GM19463 (cell line): ENCODE measurements at regions not wholly inside any gene's neighbourhood (a gene's known extent, or its start where the extent isn't known, plus 50 kb on each side); places are given as distances from the start of the nearest gene placed in this dataset.
"Not testable (repeated sequence)": the region's sequence is repeated elsewhere in the genome, so short reads cannot be mapped to it uniquely, and the experiment has no call there.

Experiments
- ATAC-seq: cut with Tn5 transposase; IDR thresholded peaks from one replicate; pipeline ENCODE4 v1.9.1; 2021; ENCODE audit warnings: mild to moderate bottlenecking, moderate library complexity; ENCODE audit not compliant: unreplicated experiment

GRCh38 chr12:9450127-9450567 is 157.6 kb downstream of the KLRB1 start:
- not testable (repeated sequence) for ATAC-seq

- not testable (repeated sequence) for ATAC-seq
These were observed 158.0 kb downstream of the KLRB1 start for GRCh38 chr12:9449657-9450126.

- no peak for ATAC-seq
These were observed 158.5 kb downstream of the KLRB1 start for GRCh38 chr12:9449181-9449580.

DNA sequence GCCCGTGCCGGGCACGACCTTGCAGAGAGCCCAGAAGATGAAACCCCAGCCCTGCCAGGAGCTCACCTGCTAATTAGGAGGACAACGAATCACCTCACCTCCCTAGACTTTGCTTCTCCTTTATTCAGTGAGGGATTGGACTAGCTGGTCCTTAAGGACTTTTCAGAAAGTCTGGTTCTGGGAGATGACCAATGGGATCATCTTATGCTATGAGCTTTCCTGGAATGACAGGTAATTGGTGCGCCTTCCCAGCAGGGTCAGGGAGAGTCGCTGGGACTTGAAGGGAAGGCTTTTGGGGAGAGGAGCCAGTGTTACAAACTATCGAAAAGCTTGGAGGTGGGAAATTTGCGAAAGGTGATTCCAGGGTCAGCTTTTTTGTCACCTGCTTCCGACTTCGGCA is 159.1 kb downstream of the KLRB1 start:
- not testable (repeated sequence) for ATAC-seq

DNA sequence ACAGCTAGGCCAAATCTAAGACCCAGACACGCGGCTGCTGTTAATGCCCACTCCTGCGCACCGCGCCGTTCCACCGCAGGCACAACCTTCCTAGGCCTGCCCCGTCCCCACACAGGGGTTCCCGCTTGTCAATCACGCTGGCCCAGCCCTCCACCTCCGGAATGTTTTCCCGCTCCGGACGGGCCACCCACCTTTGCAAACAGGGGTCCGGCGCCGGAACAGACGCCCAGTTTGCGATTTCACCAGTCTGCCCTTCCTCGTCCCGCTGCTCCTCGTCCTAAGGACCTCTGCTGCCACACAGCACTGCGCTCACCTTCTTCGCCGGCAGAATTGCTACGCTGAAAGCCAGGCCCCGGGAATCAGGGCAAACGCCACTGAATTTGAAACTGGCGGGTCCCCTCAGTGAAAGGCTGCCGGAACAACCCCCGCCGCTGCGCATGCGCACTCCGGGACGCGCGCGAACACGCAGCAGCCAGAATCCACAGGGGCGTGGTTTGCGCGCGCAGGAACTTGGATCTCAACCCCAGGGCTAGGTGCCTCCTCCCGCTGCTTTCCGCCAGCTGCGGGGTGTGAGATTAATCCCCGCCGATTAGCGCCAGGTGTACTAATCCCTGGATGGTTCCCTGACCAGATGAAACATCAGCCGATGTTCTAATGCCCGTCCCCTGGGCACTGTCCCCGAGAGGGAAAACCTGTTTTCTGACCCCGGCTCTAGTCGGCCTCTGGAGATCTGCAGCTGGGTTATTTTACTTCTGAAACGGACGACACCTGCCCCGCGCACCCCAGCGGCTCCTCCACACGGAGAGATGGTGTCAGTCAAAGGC is 159.7 kb downstream of the KLRB1 start:
- peak; percentile 69 for ATAC-seq

- peak; percentile 16 for ATAC-seq
These were observed 160.6 kb downstream of the KLRB1 start for GRCh38 chr12:9446883-9447761.

GRCh38 chr12:9440428-9440827 is 167.3 kb downstream of the KLRB1 start:
- not testable (repeated sequence) for ATAC-seq

- ATAC-seq, result not testable (repeated sequence)
These were observed 172.0 kb downstream of the KLRB1 start for GRCh38 chr12:9435682-9436081.

DNA sequence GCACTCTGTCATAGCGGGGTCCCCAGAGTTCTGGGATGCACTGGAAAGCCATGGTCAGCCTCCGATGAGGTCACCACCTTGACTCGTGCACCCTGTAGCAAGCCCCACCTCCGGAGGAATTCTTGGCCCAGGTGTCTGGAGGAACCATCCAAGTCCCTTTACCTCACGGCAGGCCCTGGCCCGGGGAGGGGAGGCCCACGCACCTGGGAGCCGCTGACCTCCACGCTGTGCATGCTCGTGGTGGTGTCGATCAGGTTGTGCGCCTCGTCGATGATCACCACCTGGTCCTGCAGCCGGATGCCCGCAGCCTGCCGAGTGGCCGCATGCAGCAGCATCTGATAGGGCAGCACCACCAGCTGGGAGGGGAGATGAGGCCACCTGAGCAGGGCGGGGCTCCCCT is 177.3 kb downstream of the KLRB1 start:
- not testable (repeated sequence) for ATAC-seq

DNA sequence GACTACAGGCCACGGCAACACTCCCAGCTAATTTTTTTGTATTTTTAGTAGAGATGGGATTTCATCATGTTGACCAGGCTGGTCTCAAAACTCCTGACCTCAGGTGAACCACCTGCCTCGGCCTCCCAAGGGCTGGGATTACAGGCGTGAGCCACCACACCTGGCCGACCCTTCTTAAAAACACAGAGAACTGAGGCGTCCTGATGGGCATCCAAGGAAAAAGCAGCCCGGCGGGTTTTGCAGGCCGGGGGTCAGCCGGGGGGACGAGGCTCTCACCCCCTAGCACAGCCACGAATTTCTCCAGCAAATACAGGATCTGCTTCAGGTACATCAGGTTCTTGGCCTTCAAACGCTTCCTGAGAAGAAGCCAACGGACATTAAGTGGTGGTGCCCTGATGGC is 178.9 kb downstream of the KLRB1 start:
- not testable (repeated sequence) for ATAC-seq

DNA sequence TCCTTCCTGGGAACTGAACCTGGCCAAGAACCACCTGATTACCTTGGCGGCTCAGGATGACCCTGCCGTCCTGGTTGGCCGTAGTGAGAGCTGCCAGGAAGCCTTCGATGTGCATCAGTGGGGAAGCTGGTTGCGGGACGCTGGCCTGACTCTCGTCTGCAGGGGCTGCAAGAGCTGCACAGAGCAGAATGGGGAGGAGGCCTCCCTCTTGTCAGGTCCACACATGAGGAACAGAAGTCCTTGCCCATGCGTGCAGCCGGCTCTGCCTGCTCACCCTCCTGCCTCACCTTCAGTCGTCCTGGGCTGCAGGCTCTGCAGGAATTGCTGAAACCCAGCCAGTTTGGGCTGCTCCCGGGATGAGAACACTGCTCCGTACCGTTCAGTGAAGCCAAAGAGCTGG is 182.3 kb downstream of the KLRB1 start:
- ATAC-seq, result not testable (repeated sequence)

GRCh38 chr12:9424175-9424740 is 183.5 kb downstream of the KLRB1 start:
- ATAC-seq, result not testable (repeated sequence)

DNA sequence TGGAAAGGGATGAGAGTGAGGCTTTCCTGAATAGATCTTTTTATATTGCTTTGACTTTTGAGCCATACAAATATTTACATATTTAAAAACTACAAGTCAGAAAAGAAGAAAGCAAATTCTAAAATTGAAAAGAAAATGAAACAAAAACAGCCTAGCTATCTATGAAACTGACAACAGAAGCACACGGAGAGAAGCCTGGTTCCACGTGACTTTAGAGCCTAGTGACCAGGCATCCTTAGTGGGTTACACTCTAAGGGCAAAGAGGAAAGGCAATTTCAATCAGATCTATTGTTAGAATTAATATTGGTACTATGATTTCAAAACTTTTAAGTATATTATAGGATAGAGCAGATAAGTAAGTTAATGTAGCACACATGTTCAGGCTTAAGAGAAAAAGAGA is 185.0 kb downstream of the KLRB1 start:
- ATAC-seq, result not testable (repeated sequence)

GRCh38 chr12:9421520-9422086 is 186.1 kb downstream of the KLRB1 start:
- not testable (repeated sequence) for ATAC-seq

- ATAC-seq, result not testable (repeated sequence)
These were observed 186.7 kb downstream of the KLRB1 start for GRCh38 chr12:9420817-9421519.

GRCh38 chr12:9418669-9419041 is 189.1 kb downstream of the KLRB1 start:
- ATAC-seq, result not testable (repeated sequence)

DNA sequence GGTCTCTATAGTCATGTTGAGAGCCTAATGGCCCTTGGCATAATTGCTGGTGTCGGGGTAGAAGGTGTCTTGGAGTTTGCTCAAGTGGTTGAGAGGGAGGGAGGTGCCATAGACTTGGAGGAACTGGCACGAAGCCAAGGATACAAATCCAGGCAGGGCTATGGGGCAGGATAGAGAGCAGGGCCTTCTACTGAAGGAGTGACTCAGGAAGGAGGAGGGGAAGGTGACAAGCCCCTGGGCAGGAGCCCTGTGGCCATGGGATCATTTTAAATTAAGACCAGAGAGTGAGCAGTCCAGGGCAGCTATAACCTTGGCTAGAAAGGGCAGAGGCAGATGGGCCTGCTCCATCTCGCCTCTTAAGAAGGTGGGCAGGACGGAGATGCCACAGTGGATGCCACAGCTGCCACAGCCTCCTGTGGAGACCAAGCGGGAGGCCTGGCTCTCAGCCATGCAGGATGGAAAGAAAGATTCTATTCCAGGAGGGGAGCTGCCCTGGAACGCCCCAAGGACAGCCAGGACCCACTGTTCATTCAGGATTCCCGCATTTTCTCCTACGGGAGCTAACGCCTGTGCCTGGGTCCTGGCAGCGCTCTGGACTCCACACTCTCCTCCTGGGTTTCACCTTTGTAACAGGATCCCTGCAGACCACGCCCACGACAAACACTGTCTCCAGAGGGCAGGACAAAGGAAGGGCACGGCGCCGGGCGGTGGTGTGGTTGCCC is 189.6 kb downstream of the KLRB1 start:
- not testable (repeated sequence) for ATAC-seq

GRCh38 chr12:9417341-9417740 is 190.4 kb downstream of the KLRB1 start:
- ATAC-seq, result not testable (repeated sequence)

GRCh38 chr12:9416346-9416745 is 191.4 kb downstream of the KLRB1 start:
- not testable (repeated sequence) for ATAC-seq
